ENCODE measurements at regions not wholly inside any gene's neighbourhood (a gene's known extent, or its start where the extent isn't known, plus 50 kb on each side); places are given as distances from the start of the nearest gene placed in this dataset.

DNA sequence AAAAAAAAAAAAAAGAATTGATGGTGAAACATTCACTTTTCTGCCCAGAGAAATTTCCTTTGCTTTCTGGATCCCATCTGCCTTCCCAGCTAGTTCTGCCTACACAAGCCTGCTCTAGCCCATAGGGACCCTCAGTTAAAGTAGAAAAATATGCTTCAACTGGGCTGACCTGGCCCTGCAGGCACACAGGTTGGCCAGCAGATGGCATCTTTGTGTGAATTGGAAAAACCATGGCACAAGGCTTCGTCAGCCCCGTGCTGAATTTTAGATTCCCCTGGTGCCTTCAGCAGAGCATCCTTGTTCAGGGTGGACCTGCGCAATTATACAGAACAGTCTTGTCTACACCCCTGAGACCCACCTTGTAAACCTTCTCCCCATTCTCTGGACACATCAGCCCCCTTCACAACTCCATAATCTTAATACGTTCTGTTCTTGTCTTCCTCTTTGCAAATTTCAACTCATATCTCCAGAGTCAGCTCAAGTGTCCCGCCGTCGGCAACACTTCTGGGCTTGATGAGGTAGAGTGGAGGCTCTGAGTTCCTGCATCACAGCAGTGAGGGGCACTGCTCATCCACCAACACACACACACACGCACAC lies 114.5 kb downstream of the INSIG2 start:
- TF ChIP-seq, protein P1, sequence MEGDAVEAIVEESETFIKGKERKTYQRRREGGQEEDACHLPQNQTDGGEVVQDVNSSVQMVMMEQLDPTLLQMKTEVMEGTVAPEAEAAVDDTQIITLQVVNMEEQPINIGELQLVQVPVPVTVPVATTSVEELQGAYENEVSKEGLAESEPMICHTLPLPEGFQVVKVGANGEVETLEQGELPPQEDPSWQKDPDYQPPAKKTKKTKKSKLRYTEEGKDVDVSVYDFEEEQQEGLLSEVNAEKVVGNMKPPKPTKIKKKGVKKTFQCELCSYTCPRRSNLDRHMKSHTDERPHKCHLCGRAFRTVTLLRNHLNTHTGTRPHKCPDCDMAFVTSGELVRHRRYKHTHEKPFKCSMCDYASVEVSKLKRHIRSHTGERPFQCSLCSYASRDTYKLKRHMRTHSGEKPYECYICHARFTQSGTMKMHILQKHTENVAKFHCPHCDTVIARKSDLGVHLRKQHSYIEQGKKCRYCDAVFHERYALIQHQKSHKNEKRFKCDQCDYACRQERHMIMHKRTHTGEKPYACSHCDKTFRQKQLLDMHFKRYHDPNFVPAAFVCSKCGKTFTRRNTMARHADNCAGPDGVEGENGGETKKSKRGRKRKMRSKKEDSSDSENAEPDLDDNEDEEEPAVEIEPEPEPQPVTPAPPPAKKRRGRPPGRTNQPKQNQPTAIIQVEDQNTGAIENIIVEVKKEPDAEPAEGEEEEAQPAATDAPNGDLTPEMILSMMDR (conservative IDR thresholded peaks at IDR 0.05): peak; percentile 84
- no peak for TF ChIP-seq ZFX (IDR thresholded peaks at IDR 0.05)
